Astrocyte (in vitro differentiated cells and primary cell): ENCODE measurements at regions not wholly inside any gene's neighbourhood (a gene's known extent, or its start where the extent isn't known, plus 50 kb on each side); places are given as distances from the start of the nearest gene placed in this dataset.

Experiments used
- CTCF ChIP-seq: IDR thresholded peaks from 2 replicates; pipeline ENCODE4 v1.5.1; 2011; ENCODE audit warnings: low read depth, mild to moderate bottlenecking, inconsistent platforms, low read length, moderate library complexity; ENCODE audit not compliant: insufficient read depth
- EZH2 ChIP-seq: IDR thresholded peaks from 2 replicates; pipeline ENCODE4 v1.6.1; 2012; ENCODE audit warnings: mild to moderate bottlenecking, low read length, inconsistent platforms; ENCODE audit not compliant: insufficient read depth

GRCh38 chr3:197369545-197369944 is 71.1 kb upstream of the DLG1 start:
- no peak for TF ChIP-seq CTCF
- TF ChIP-seq EZH2: no peak
